Body of pancreas (tissue), 4 donors: ENCODE measurements at regions not wholly inside any gene's neighbourhood (a gene's known extent, or its start where the extent isn't known, plus 50 kb on each side); places are given as distances from the start of the nearest gene placed in this dataset.

Experiments
- POLR2A ChIP-seq, 3 donors: fragments of 450-650 bp; IDR thresholded peaks; one replicate each; pipeline ENCODE4 v1.6.1; 2016; ENCODE audit warnings: antibody characterized with exemption in 3 of 3, mild to moderate bottlenecking in 2 of 3
- TF ChIP-seq, protein P1 (sequence below), 7 experiments: fragments of 450-650 bp in 4 of 7; fragments of 200-600 bp in 3 of 7; sonication (generic) in 3 of 7; IDR thresholded peaks; one replicate each; pipeline ENCODE4 v1.5.1; 2016 to 2019; ENCODE audit warnings: antibody characterized with exemption in 7 of 7

DNA sequence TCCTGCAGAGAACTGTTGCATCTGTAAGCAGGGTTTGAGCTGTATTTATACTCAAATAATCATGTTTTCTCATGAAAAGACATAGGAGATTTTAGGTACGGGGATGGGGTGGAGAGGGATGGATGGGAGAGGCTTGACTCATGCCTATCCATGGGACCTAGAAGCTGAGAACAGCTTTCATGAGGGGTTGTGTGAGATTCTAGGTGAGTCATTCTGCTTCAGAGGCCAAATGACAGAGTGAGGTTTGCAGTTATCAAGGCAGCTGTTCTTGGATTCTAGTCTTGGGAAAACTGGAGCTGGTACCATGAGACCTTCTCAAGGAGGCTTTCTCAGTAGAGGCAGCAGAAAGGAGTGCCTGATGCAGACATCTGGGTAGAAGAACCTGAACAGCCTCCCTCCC lies 746.9 kb downstream of the TYW1 start:
- TF ChIP-seq, protein P1, sequence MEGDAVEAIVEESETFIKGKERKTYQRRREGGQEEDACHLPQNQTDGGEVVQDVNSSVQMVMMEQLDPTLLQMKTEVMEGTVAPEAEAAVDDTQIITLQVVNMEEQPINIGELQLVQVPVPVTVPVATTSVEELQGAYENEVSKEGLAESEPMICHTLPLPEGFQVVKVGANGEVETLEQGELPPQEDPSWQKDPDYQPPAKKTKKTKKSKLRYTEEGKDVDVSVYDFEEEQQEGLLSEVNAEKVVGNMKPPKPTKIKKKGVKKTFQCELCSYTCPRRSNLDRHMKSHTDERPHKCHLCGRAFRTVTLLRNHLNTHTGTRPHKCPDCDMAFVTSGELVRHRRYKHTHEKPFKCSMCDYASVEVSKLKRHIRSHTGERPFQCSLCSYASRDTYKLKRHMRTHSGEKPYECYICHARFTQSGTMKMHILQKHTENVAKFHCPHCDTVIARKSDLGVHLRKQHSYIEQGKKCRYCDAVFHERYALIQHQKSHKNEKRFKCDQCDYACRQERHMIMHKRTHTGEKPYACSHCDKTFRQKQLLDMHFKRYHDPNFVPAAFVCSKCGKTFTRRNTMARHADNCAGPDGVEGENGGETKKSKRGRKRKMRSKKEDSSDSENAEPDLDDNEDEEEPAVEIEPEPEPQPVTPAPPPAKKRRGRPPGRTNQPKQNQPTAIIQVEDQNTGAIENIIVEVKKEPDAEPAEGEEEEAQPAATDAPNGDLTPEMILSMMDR (IDR thresholded peaks at IDR 0.05), result no peak
- no peak for TF ChIP-seq POLR2A (IDR thresholded peaks at IDR 0.05)
